ENCODE measurements at regions not wholly inside any gene's neighbourhood (a gene's known extent, or its start where the extent isn't known, plus 50 kb on each side); places are given as distances from the start of the nearest gene placed in this dataset.

- Histone ChIP-seq H2AFZ (ENCODE audit: low read length) (no peak overlapping the region), H2AK5ac (ENCODE audit: low read depth, low read length) (no peak overlapping the region), H2BK12ac (ENCODE audit: low read length) (no peak overlapping the region), H3K14ac (ENCODE audit: low read length) (no peak overlapping the region), H3K18ac (ENCODE audit: low read length) (no peak overlapping the region), H3K9me3 (replicated peaks in 1 of 2; ENCODE audit: control insufficient read depth in 2 of 2, insufficient read depth in 1 of 2, low read depth in 1 of 2, low read length in 2 of 2) (no peaks in the 10 kb centered on the region), H3K79me1 (ENCODE audit: low read depth, low read length) (no peaks in the 10 kb centered on the region), H2BK15ac (ENCODE audit: low read length) (no peak overlapping the region), H3K27ac (replicated peaks; ENCODE audit: low read length) (no peak overlapping the region), H4K91ac (ENCODE audit: low read depth, low read length, poor library complexity) (no peak overlapping the region), H3K4ac (ENCODE audit: low read length) (no peak overlapping the region), H4K8ac (ENCODE audit: low read depth, low read length) (no peak overlapping the region), H3K27me3 (ENCODE audit: control insufficient read depth in 3 of 3, insufficient read depth in 3 of 3, low read depth in 1 of 3, low read length in 3 of 3) (no peaks in the 10 kb centered on the region), H3K23ac (ENCODE audit: low read depth, low read length, poor library complexity) (no peak overlapping the region), H3K9ac (ENCODE audit: low read depth, low read length, poor library complexity) (no peak overlapping the region), H2BK5ac (ENCODE audit: low read length) (no peak overlapping the region), H3K4me2 (ENCODE audit: insufficient read depth, low read length, poor library complexity, severe bottlenecking) (no peak overlapping the region), H3K4me1 (ENCODE audit: control insufficient read depth in 2 of 2, insufficient read depth in 1 of 2, low read depth in 1 of 2, low read length in 2 of 2) (no peaks in the 10 kb centered on the region), H2BK120ac (ENCODE audit: low read depth, low read length) (no peak overlapping the region), H3K4me3 (ENCODE audit: low read length in 2 of 2) (no peak overlapping the region), H3K36me3 (replicated peaks in 1 of 2; ENCODE audit: control insufficient read depth in 2 of 2, insufficient read depth in 2 of 2, low read length in 2 of 2) (no peaks in the 10 kb centered on the region)
- WGBS, 2 donors (ENCODE audit: extremely low coverage in 2 of 2, insufficient read length in 2 of 2, insufficient replicate concordance in 1 of 2) = no CpG with 5 or more reads among the region's 9 CpGs
- no peak for DNase-seq (ENCODE audit: low spot score)
These were observed 88.3 kb upstream of the KLHL29 start for GRCh38 chr2:23296691-23297090.

GRCh38 chr2:23297112-23297511 is 87.9 kb upstream of the KLHL29 start:
- Histone ChIP-seq H2BK15ac (ENCODE audit: low read length) (no peak overlapping the region), H3K4ac (ENCODE audit: low read length) (no peak overlapping the region), H3K27ac (replicated peaks; ENCODE audit: low read length) (no peak overlapping the region), H4K91ac (ENCODE audit: low read depth, low read length, poor library complexity) (no peak overlapping the region), H3K9ac (ENCODE audit: low read depth, low read length, poor library complexity) (no peak overlapping the region), H3K4me1 (ENCODE audit: control insufficient read depth in 2 of 2, insufficient read depth in 1 of 2, low read depth in 1 of 2, low read length in 2 of 2) (no peaks in the 10 kb centered on the region), H3K23ac (ENCODE audit: low read depth, low read length, poor library complexity) (no peak overlapping the region), H3K36me3 (replicated peaks in 1 of 2; ENCODE audit: control insufficient read depth in 2 of 2, insufficient read depth in 2 of 2, low read length in 2 of 2) (no peaks in the 10 kb centered on the region), H2BK12ac (ENCODE audit: low read length) (no peak overlapping the region), H2BK120ac (ENCODE audit: low read depth, low read length) (no peak overlapping the region), H2AFZ (ENCODE audit: low read length) (peak overlapping the region; percentile 38), H3K14ac (ENCODE audit: low read length) (no peak overlapping the region), H3K18ac (ENCODE audit: low read length) (no peak overlapping the region), H3K4me2 (ENCODE audit: insufficient read depth, low read length, poor library complexity, severe bottlenecking) (no peak overlapping the region), H3K27me3 (ENCODE audit: control insufficient read depth in 3 of 3, insufficient read depth in 3 of 3, low read depth in 1 of 3, low read length in 3 of 3) (no peaks in the 10 kb centered on the region), H3K79me1 (ENCODE audit: low read depth, low read length) (no peaks in the 10 kb centered on the region), H2BK5ac (ENCODE audit: low read length) (no peak overlapping the region), H2AK5ac (ENCODE audit: low read depth, low read length) (no peak overlapping the region), H3K9me3 (replicated peaks in 1 of 2; ENCODE audit: control insufficient read depth in 2 of 2, insufficient read depth in 1 of 2, low read depth in 1 of 2, low read length in 2 of 2) (no peaks in the 10 kb centered on the region), H3K4me3 (ENCODE audit: low read length in 2 of 2) (no peak overlapping the region), H4K8ac (ENCODE audit: low read depth, low read length) (no peak overlapping the region)
- WGBS, 2 donors (ENCODE audit: extremely low coverage in 2 of 2, insufficient read length in 2 of 2, insufficient replicate concordance in 1 of 2) = no CpG with 5 or more reads among the region's 3 CpGs
- no peak for DNase-seq (ENCODE audit: low spot score)

- Histone ChIP-seq H3K4me3 (ENCODE audit: low read length in 2 of 2) (no peak overlapping the region), H3K79me1 (ENCODE audit: low read depth, low read length) (no peaks in the 10 kb centered on the region), H3K14ac (ENCODE audit: low read length) (no peak overlapping the region), H3K27ac (replicated peaks; ENCODE audit: low read length) (no peak overlapping the region), H2AFZ (ENCODE audit: low read length) (no peak overlapping the region), H4K91ac (ENCODE audit: low read depth, low read length, poor library complexity) (no peak overlapping the region), H3K36me3 (replicated peaks in 1 of 2; ENCODE audit: control insufficient read depth in 2 of 2, insufficient read depth in 2 of 2, low read length in 2 of 2) (no peaks in the 10 kb centered on the region), H3K4me2 (ENCODE audit: insufficient read depth, low read length, poor library complexity, severe bottlenecking) (no peak overlapping the region), H2BK12ac (ENCODE audit: low read length) (no peak overlapping the region), H2BK5ac (ENCODE audit: low read length) (no peak overlapping the region), H2AK5ac (ENCODE audit: low read depth, low read length) (no peak overlapping the region), H4K8ac (ENCODE audit: low read depth, low read length) (no peak overlapping the region), H3K9me3 (replicated peaks in 1 of 2; ENCODE audit: control insufficient read depth in 2 of 2, insufficient read depth in 1 of 2, low read depth in 1 of 2, low read length in 2 of 2) (no peaks in the 10 kb centered on the region), H3K9ac (ENCODE audit: low read depth, low read length, poor library complexity) (no peak overlapping the region), H3K27me3 (ENCODE audit: control insufficient read depth in 3 of 3, insufficient read depth in 3 of 3, low read depth in 1 of 3, low read length in 3 of 3) (no peaks in the 10 kb centered on the region), H3K18ac (ENCODE audit: low read length) (no peak overlapping the region), H2BK15ac (ENCODE audit: low read length) (no peak overlapping the region), H2BK120ac (ENCODE audit: low read depth, low read length) (no peak overlapping the region), H3K4me1 (ENCODE audit: control insufficient read depth in 2 of 2, insufficient read depth in 1 of 2, low read depth in 1 of 2, low read length in 2 of 2) (no peaks in the 10 kb centered on the region), H3K4ac (ENCODE audit: low read length) (no peak overlapping the region), H3K23ac (ENCODE audit: low read depth, low read length, poor library complexity) (no peak overlapping the region)
- no peak for DNase-seq (ENCODE audit: low spot score)
- WGBS, 2 donors (ENCODE audit: extremely low coverage in 2 of 2, insufficient read length in 2 of 2, insufficient replicate concordance in 1 of 2) = no CpG with 5 or more reads among the region's 6 CpGs
These were observed 86.4 kb upstream of the KLHL29 start for GRCh38 chr2:23298551-23298950.

- Histone ChIP-seq H3K23ac (ENCODE audit: low read depth, low read length, poor library complexity) (no peak overlapping the region), H3K9me3 (replicated peaks in 1 of 2; ENCODE audit: control insufficient read depth in 2 of 2, insufficient read depth in 1 of 2, low read depth in 1 of 2, low read length in 2 of 2) (no peaks in the 10 kb centered on the region), H3K36me3 (replicated peaks in 1 of 2; ENCODE audit: control insufficient read depth in 2 of 2, insufficient read depth in 2 of 2, low read length in 2 of 2) (no peaks in the 10 kb centered on the region), H3K27ac (replicated peaks; ENCODE audit: low read length) (no peak overlapping the region), H3K9ac (ENCODE audit: low read depth, low read length, poor library complexity) (peak overlapping the region; percentile 9), H3K79me1 (ENCODE audit: low read depth, low read length) (no peaks in the 10 kb centered on the region), H4K8ac (ENCODE audit: low read depth, low read length) (no peak overlapping the region), H2BK5ac (ENCODE audit: low read length) (no peak overlapping the region), H3K27me3 (ENCODE audit: control insufficient read depth in 3 of 3, insufficient read depth in 3 of 3, low read depth in 1 of 3, low read length in 3 of 3) (no peaks in the 10 kb centered on the region), H2AFZ (ENCODE audit: low read length) (peak overlapping the region; percentile 68), H4K91ac (ENCODE audit: low read depth, low read length, poor library complexity) (no peak overlapping the region), H3K4me3 (ENCODE audit: low read length in 2 of 2) (no peak overlapping the region), H2BK15ac (ENCODE audit: low read length) (no peak overlapping the region), H3K14ac (ENCODE audit: low read length) (no peak overlapping the region), H3K18ac (ENCODE audit: low read length) (peak overlapping the region; percentile 2), H2BK12ac (ENCODE audit: low read length) (no peak overlapping the region), H2AK5ac (ENCODE audit: low read depth, low read length) (no peak overlapping the region), H3K4me2 (ENCODE audit: insufficient read depth, low read length, poor library complexity, severe bottlenecking) (no peak overlapping the region), H3K4ac (ENCODE audit: low read length) (no peak overlapping the region), H2BK120ac (ENCODE audit: low read depth, low read length) (no peak overlapping the region), H3K4me1 (ENCODE audit: control insufficient read depth in 2 of 2, insufficient read depth in 1 of 2, low read depth in 1 of 2, low read length in 2 of 2) (no peaks in the 10 kb centered on the region)
- no CpG with 5 or more reads among the region's 8 CpGs for WGBS, 2 donors (ENCODE audit: extremely low coverage in 2 of 2, insufficient read length in 2 of 2, insufficient replicate concordance in 1 of 2)
- DNase-seq (ENCODE audit: low spot score) = no peak
These were observed 85.3 kb upstream of the KLHL29 start for GRCh38 chr2:23299476-23300195.
